COLO668 (cell line): ENCODE measurements at regions not wholly inside any gene's neighbourhood (a gene's known extent, or its start where the extent isn't known, plus 50 kb on each side); places are given as distances from the start of the nearest gene placed in this dataset.
A peak's percentile ranks its signal among the peaks of the same experiment; 100 is the strongest.
"Not testable (repeated sequence)": the region's sequence is repeated elsewhere in the genome, so short reads cannot be mapped to it uniquely, and the experiment has no call there.

Source experiments
- DNase-seq: peaks from one replicate; lab custom pipeline; 2025; ENCODE audit not compliant: unreplicated experiment; lab: John Stamatoyannopoulos, UW

GRCh38 chr10:2212244-2212834 is 475.0 kb upstream of the ADARB2 start:
- no peak for DNase-seq

GRCh38 chr10:2210088-2210487 is 472.8 kb upstream of the ADARB2 start:
- DNase-seq: no peak

DNA sequence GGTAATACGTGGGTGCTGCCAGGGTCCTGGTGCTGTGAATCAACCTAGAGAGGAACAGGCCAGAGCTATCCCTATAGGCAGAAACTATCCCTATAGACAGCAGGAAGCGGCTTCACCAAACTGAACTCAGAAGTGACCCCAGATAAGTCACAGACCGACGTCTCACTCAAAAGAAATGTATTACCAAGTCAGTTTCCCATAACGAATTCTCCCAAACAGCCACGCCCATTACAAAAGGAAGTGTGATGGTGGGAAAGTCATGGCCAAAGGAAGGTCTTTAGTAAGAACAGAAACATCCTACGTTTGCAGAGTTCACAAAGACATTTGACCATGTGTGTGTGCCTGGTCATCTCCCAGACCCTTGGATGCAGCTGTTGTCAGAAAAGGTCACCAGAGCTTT is 470.8 kb upstream of the ADARB2 start:
- no peak for DNase-seq

- no peak for DNase-seq
Observed at GRCh38 chr10:2207246-2207922, 470.1 kb upstream of the ADARB2 start.

DNA sequence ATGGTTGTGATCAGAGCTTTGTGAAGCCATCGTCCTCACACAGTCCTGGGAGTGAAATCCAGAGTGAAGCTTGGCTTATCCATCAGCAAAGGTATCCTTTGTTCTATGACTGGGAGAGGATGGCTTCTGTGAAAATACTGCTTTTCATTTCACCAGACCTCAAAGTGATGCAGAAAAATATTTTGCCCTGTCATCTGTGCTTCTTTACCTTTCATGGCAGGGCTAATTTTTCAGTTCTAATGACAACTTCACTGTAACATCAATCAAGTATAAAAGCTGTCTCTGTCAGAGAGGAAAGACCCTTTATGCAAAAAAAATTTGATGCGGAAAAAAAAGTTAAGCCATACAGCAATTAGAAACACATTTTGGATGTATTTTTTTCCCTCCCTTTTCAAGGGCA is 468.1 kb upstream of the ADARB2 start:
- no peak for DNase-seq

DNA sequence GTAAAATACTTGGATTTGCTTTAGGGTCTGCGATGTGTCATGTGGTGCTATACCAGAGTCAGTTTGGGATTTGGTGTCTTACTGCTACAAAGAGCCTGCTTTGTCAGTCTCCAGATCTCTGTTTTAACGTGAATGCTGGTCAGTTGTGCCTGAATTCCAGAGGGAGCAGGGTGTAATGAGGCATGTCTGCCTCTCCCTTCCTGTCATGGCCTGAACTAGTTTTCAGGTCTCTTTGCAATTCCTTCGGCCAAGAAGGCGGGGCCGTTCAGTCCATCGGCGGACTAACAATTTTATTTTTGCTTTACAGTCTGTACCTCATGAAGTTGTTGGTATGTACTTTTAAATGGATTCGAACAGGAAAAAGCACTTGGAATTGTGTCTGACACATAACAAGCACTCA is 465.1 kb upstream of the ADARB2 start:
- no peak for DNase-seq

- DNase-seq: no peak
Observed at GRCh38 chr10:2201534-2202099, 464.3 kb upstream of the ADARB2 start.

DNA sequence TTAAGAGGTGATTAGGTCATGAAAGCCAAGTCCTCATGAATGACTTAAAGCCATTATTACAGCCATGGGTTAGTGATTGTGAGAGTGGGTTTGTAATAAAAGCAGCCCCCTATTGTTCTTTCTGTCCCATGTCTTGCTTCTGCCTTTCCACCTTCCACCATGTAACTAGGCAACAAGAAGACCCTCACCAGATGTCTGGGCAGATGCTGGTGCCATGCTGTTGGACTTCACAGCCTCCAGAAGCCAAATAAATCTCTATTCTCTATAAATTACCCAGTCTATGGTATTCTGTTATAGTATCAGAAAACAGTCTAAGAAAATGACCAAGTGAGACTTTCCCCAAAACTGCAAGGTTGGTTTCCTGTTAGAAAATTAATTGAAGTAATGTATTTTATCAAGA is 460.3 kb upstream of the ADARB2 start:
- DNase-seq: no peak

- DNase-seq: no peak
Observed at GRCh38 chr10:2196272-2196671, 458.9 kb upstream of the ADARB2 start.

- DNase-seq: not testable (repeated sequence)
Observed at GRCh38 chr10:2189356-2189755, 452.0 kb upstream of the ADARB2 start.

GRCh38 chr10:2188371-2188770 is 451.0 kb upstream of the ADARB2 start:
- DNase-seq: no peak

- no peak for DNase-seq
Observed at GRCh38 chr10:2173327-2173726, 436.0 kb upstream of the ADARB2 start.

- no peak for DNase-seq
Observed at GRCh38 chr10:2165771-2166460, 428.6 kb upstream of the ADARB2 start.

DNA sequence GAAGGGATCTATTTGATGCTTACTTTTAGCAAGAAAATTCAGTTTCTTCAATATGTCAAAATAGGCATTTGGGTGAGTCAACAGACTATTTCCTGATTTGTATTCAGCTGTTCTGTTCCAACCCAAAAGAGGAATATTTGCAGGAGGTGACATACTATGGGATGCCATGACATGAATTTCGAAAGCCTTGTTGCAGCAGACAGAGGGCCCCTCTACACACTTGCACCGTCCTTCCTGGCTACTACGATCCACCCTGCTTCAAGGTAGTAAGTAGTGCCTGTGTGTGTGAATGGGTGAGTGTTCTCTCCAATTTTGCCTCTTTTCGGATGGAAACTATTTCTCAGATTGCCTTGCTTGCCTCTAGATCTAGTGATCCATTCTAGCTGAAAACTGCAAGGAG is 413.0 kb upstream of the ADARB2 start:
- DNase-seq: no peak

GRCh38 chr10:2145926-2146478 is 408.7 kb upstream of the ADARB2 start:
- DNase-seq: no peak

DNA sequence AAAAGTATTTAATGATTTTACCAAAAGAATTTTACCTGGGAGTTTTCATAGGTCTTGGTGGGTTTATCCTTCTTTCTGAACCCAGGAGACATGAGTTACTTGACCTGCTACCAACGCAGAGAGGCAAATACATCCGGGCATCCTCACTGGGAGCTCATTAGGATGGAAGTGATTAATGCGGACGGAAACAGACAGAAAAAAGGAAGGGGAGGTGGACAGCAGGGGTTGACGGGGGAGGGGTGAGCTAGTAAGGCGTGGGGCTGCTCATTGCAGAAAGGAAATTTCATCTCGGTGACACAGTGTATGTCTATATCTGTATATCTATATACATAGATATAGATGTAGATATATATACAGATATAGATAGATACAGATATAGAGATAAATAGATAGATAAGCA is 408.2 kb upstream of the ADARB2 start:
- DNase-seq: no peak

- no peak for DNase-seq
Observed at GRCh38 chr10:2144584-2144983, 407.3 kb upstream of the ADARB2 start.

GRCh38 chr10:2143213-2143835 is 406.0 kb upstream of the ADARB2 start:
- no peak for DNase-seq

DNA sequence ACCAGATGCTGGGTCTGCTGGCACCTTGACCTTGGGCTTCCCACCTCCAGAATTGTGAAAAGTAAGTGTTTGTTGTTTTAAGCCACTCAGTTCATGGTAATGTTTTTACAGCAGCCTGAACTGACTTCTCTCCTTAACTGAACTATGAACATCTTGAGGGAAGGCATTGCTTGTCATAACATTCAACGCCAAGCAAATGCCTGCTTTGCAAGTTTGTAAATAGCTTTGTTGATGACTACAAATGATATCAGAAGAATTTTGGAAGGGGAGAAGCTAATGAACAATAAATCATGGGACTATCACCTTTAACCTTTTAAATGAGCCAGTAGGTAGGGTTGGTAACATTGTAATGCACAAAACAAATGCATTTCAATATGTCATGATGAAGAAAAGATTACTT is 402.4 kb upstream of the ADARB2 start:
- no peak for DNase-seq

DNA sequence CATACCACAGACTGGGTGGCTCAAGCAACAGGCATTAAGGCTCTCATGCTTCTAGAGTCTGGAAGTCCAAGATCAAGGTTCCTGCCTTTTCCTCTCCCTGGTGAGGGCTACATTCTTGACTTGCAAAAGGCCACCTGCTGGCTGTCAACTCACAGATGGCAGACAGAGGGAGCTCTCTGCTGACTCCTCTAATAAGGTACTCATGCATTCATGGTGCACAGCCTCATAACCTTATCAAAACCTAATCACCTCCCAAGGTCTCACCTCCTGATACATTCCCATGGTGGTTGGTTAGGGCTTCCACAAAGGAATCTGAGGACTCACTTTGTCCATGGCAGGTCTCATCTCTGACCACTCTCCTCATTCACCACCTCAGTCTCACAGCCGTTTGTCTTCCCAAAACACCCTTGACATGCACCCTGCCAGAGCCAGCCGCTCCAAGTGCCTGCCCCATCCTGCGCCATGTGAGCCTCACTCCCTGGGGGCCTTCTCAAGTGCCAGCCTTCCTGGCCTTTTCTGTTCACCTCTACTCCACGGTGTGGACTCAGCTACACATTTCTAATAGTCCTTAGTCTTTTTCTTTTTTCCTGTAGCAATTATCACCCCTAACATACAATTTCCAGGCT is 400.3 kb upstream of the ADARB2 start:
- peak; percentile 25 for DNase-seq

GRCh38 chr10:2130705-2131305 is 393.5 kb upstream of the ADARB2 start:
- no peak for DNase-seq
